ENCODE measurements at regions not wholly inside any gene's neighbourhood (a gene's known extent, or its start where the extent isn't known, plus 50 kb on each side); places are given as distances from the start of the nearest gene placed in this dataset.

GRCh38 chr2:66382091-66382490, 52.8 kb upstream of the MEIS1 start:
- DNase-seq (ENCODE audit: low read depth), result no peak
- TF ChIP-seq CTCF (IDR thresholded peaks at IDR 0.05; ENCODE audit: low read length, missing control alignments), result no peak
- H3K4me3 ChIP-seq (replicated peaks; ENCODE audit: low read depth, low read length), result no peak overlapping the region

GRCh38 chr2:66379473-66379872, 55.5 kb upstream of the MEIS1 start:
- no peak for TF ChIP-seq CTCF (IDR thresholded peaks at IDR 0.05; ENCODE audit: low read length, missing control alignments)
- no peak for DNase-seq (ENCODE audit: low read depth)
- no peak overlapping the region for H3K4me3 ChIP-seq (replicated peaks; ENCODE audit: low read depth, low read length)

- DNase-seq (ENCODE audit: low read depth), result no peak
- no peak for TF ChIP-seq CTCF (IDR thresholded peaks at IDR 0.05; ENCODE audit: low read length, missing control alignments)
- no peak overlapping the region for H3K4me3 ChIP-seq (replicated peaks; ENCODE audit: low read depth, low read length)
Measured at GRCh38 chr2:66377832-66378231, 57.1 kb upstream of the MEIS1 start.

GRCh38 chr2:66370824-66371223, 64.1 kb upstream of the MEIS1 start:
- no peak for DNase-seq (ENCODE audit: low read depth)
- TF ChIP-seq CTCF (IDR thresholded peaks at IDR 0.05; ENCODE audit: low read length, missing control alignments), result no peak
- H3K4me3 ChIP-seq (replicated peaks; ENCODE audit: low read depth, low read length), result no peak overlapping the region

- H3K4me3 ChIP-seq (replicated peaks; ENCODE audit: low read depth, low read length), result no peak overlapping the region
- TF ChIP-seq CTCF (IDR thresholded peaks at IDR 0.05; ENCODE audit: low read length, missing control alignments), result no peak
- DNase-seq (ENCODE audit: low read depth), result no peak
Measured at GRCh38 chr2:66366619-66367018, 68.3 kb upstream of the MEIS1 start.

GRCh38 chr2:66364495-66365333, 70.2 kb upstream of the MEIS1 start:
- H3K4me3 ChIP-seq (replicated peaks; ENCODE audit: low read depth, low read length), result no peak overlapping the region

More at GRCh38 chr2:66364495-66365333, 70.2 kb upstream of the MEIS1 start:
- peak; percentile 88 for DNase-seq (ENCODE audit: low read depth)
- TF ChIP-seq CTCF (IDR thresholded peaks at IDR 0.05; ENCODE audit: low read length, missing control alignments), result no peak

All from fibroblast of pulmonary artery (primary cell).